NCI-H524 treated with DMSO at 0.1 percent for 48 hours (cell line): ENCODE measurements at regions not wholly inside any gene's neighbourhood (a gene's known extent, or its start where the extent isn't known, plus 50 kb on each side); places are given as distances from the start of the nearest gene placed in this dataset.
A peak's percentile ranks its signal among the peaks of the same experiment; 100 is the strongest.

Experiments
- DNase-seq: peaks from one replicate; lab custom pipeline; 2025; lab: John Stamatoyannopoulos, UW

- DNase-seq, result no peak
Observed at GRCh38 chr14:38774162-38774561, 328.9 kb downstream of the SEC23A start.

- DNase-seq, result no peak
Observed at GRCh38 chr14:38770251-38770650, 332.8 kb downstream of the SEC23A start.

- no peak for DNase-seq
Observed at GRCh38 chr14:38762845-38763244, 340.2 kb downstream of the SEC23A start.

- DNase-seq, result no peak
Observed at GRCh38 chr14:38762426-38762825, 340.6 kb downstream of the SEC23A start.

- DNase-seq, result no peak
Observed at GRCh38 chr14:38761033-38761432, 342.0 kb downstream of the SEC23A start.

GRCh38 chr14:38758661-38759060, 344.4 kb downstream of the SEC23A start:
- no peak for DNase-seq

GRCh38 chr14:38755036-38755435, 348.0 kb downstream of the SEC23A start:
- no peak for DNase-seq

- DNase-seq, result no peak
Observed at GRCh38 chr14:38752750-38753149, 350.3 kb downstream of the SEC23A start.

- DNase-seq, result no peak
Observed at GRCh38 chr14:38752341-38752740, 350.7 kb downstream of the SEC23A start.

GRCh38 chr14:38751459-38751858, 351.6 kb downstream of the SEC23A start:
- no peak for DNase-seq

- DNase-seq, result no peak
Observed at GRCh38 chr14:38749936-38750335, 353.1 kb downstream of the SEC23A start.

- DNase-seq, result peak; percentile 58
Observed at GRCh38 chr14:38745861-38746260, 357.2 kb downstream of the SEC23A start.

GRCh38 chr14:38743966-38744584, 359.0 kb downstream of the SEC23A start:
- no peak for DNase-seq

- DNase-seq, result no peak
Observed at GRCh38 chr14:38737686-38738407, 365.2 kb downstream of the SEC23A start.

- DNase-seq, result no peak
Observed at GRCh38 chr14:38735005-38735404, 368.0 kb downstream of the SEC23A start.

GRCh38 chr14:38731962-38732361, 371.1 kb downstream of the SEC23A start:
- no peak for DNase-seq

GRCh38 chr14:38730420-38730819, 372.6 kb downstream of the SEC23A start:
- no peak for DNase-seq

GRCh38 chr14:38727731-38728130, 375.3 kb downstream of the SEC23A start:
- DNase-seq, result no peak

GRCh38 chr14:38724621-38725020, 378.4 kb downstream of the SEC23A start:
- no peak for DNase-seq

- no peak for DNase-seq
Observed at GRCh38 chr14:38723959-38724358, 379.1 kb downstream of the SEC23A start.

- no peak for DNase-seq
Observed at GRCh38 chr14:38723277-38723676, 379.8 kb downstream of the SEC23A start.

GRCh38 chr14:38721822-38722431, 381.1 kb downstream of the SEC23A start:
- no peak for DNase-seq

GRCh38 chr14:38718519-38718918, 384.5 kb downstream of the SEC23A start:
- no peak for DNase-seq
